Stomach (tissue), 8 donors: ENCODE measurements at regions not wholly inside any gene's neighbourhood (a gene's known extent, or its start where the extent isn't known, plus 50 kb on each side); places are given as distances from the start of the nearest gene placed in this dataset.

Source experiments
- DNase-seq, 2 donors: peaks; one replicate each; pipeline versions ENCODE4 v3.0.0 to v3.0.0-alpha.2; 2013 to 2019
- H3K27ac ChIP-seq, 5 donors: fragments of 200-600 bp in 4 of 5; sonication (generic) in 4 of 5; one replicate each; pipeline ENCODE4 v1.5.1; 2013 to 2019; ENCODE audit warnings: mild to moderate bottlenecking in 1 of 5, moderate library complexity in 1 of 5
- H3K27me3 ChIP-seq, 3 donors: fragments of 200-600 bp; sonication (generic); one replicate each; pipeline ENCODE4 v1.5.1; 2017 to 2019; ENCODE audit warnings: mixed run types in 1 of 3
- H3K36me3 ChIP-seq, 4 donors: fragments of 200-600 bp; sonication (generic); 1 replicate in 3 of 4; 2 replicates in 1 of 4; pipeline ENCODE4 v1.5.1; 2016 to 2019
- H3K4me1 ChIP-seq, 4 donors: fragments of 200-600 bp; sonication (generic); one replicate each; pipeline ENCODE4 v1.5.1; 2016 to 2019
- H3K4me3 ChIP-seq, 4 donors: fragments of 200-600 bp; sonication (generic) in 3 of 4; one replicate each; pipeline ENCODE4 v1.5.1; 2016 to 2019; ENCODE audit warnings: mild to moderate bottlenecking in 1 of 4
- H3K9me3 ChIP-seq, 4 donors: fragments of 200-600 bp; sonication (generic); one replicate each; pipeline ENCODE4 v1.5.1; 2016 to 2019
- CTCF ChIP-seq, 7 experiments: fragments of 450-650 bp in 4 of 7; fragments of 200-600 bp in 3 of 7; sonication (generic) in 3 of 7; IDR thresholded peaks; one replicate each; pipeline ENCODE4 v1.5.1; 2016 to 2019; ENCODE audit warnings: antibody characterized with exemption in 7 of 7, control low read depth in 2 of 7, mild to moderate bottlenecking in 1 of 7
- EP300 ChIP-seq: sonication (generic); formaldehyde crosslinking; IDR thresholded peaks from one replicate; pipeline ENCODE4 v1.6.1; 2017; ENCODE audit warnings: antibody characterized with exemption
- POLR2A ChIP-seq, 4 donors: fragments of 450-650 bp; IDR thresholded peaks; one replicate each; pipeline ENCODE4 v1.6.1; 2016; ENCODE audit warnings: antibody characterized with exemption in 4 of 4, control low read depth in 2 of 4, mild to moderate bottlenecking in 1 of 4, moderate library complexity in 1 of 4
- POLR2AphosphoS5 ChIP-seq, 3 donors: sonication (generic); formaldehyde crosslinking; IDR thresholded peaks; one replicate each; pipeline ENCODE4 v1.6.1; 2016; ENCODE audit warnings: antibody characterized with exemption in 3 of 3
- WGBS, 5 donors: extraction: QIAGEN DNeasy Blood & Tissue Kit in 3 of 5; methylation state at CpG; one replicate each; pipeline versions ENCODE4 v1.1.5 to v1.1.7; 2013 to 2018; 5-methylcytosine and 5-hydroxymethylcytosine counted together
- intact Hi-C: fragments of 100-400 bp; cut with DNase I; formaldehyde crosslinking; loops from one replicate; pipeline ENCODE4 v1.15.1; 2023; ENCODE audit warnings: low total_unique reads
- donor health status: healthy with polysubstance abuse.
- donor health status: Bipolar disorder and iron deficiency.
- donor health status: healthy.

- Histone ChIP-seq H3K4me1 (no peaks in the 10 kb centered on the region), H3K27ac (no peak overlapping the region), H3K36me3 (no peaks in the 10 kb centered on the region), H3K4me3 (no peak overlapping the region), H3K9me3 (no peaks in the 10 kb centered on the region), H3K27me3 (no peaks in the 10 kb centered on the region)
- intact Hi-C loops: no loop called here
- TF ChIP-seq POLR2A (IDR thresholded peaks at IDR 0.05): no peak
- no peak for TF ChIP-seq POLR2AphosphoS5 (IDR thresholded peaks at IDR 0.05)
- no peak for TF ChIP-seq EP300
- no peak for TF ChIP-seq CTCF (IDR thresholded peaks at IDR 0.05)
- DNase-seq: no peak
- 70 to 87% (median 79%) methylated on average over 2 of the region's 2 CpGs for WGBS, 5 donors
Measured at GRCh38 chr2:108145557-108146326, 94.0 kb upstream of the SULT1C3 start.

DNA sequence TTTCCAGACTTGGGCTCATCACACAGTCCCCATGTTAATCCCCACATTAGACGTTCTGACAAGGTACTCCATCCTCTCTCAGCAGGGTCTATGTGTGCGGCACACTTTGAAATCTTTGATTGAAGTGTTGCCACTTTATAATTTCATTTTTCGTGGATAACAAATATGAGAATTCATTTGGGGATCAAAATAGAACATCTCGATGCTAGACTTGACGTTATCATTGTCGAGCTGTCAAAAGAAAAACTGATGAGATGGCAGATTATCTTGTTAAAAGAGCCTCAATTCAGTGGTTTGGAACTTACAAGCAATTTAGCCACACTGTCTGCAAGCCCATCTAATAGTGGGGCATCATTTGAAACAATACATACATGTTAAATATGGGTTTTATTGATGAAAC lies 91.2 kb upstream of the SULT1C3 start:
- TF ChIP-seq CTCF (IDR thresholded peaks at IDR 0.05) (no peak), POLR2AphosphoS5 (IDR thresholded peaks at IDR 0.05) (no peak), EP300 (no peak), POLR2A (IDR thresholded peaks at IDR 0.05) (no peak)
- intact Hi-C loops: no loop called here
- DNase-seq: no peak
- Histone ChIP-seq H3K4me1 (no peaks in the 10 kb centered on the region), H3K36me3 (no peaks in the 10 kb centered on the region), H3K4me3 (no peak overlapping the region), H3K9me3 (no peaks in the 10 kb centered on the region), H3K27me3 (no peaks in the 10 kb centered on the region), H3K27ac (no peak overlapping the region)
- WGBS, 5 donors: 75 to 84% (median 82%) methylated on average over 6 of the region's 6 CpGs

GRCh38 chr2:108154366-108155061 lies 85.3 kb upstream of the SULT1C3 start:
- 54 to 64% (median 63%) methylated on average over 6 of the region's 6 CpGs for WGBS, 5 donors
- DNase-seq: peak in 1 of 2 donors; percentile 43
- TF ChIP-seq EP300 (no peak), CTCF (IDR thresholded peaks at IDR 0.05) (no peak), POLR2AphosphoS5 (IDR thresholded peaks at IDR 0.05) (no peak), POLR2A (IDR thresholded peaks at IDR 0.05) (no peak)

DNA sequence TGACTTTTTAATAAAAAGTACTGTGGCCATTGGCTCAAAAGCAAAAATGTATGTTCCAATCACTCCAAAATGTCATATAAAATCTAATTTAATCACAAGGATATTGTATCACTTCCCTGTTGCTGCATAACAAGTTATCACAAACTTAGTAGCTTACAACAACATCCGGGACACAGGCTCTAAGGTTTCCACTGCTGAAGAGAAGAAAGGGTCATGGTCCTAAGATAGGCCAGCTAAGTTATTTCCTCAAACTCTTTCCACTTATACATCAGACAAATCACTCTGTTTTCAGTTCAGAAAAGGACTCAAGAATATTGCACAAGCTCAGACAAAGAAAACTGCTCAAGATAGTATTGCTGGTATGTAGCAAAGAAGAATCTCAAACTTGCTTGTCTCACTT lies 78.5 kb upstream of the SULT1C3 start:
- intact Hi-C loops: no loop called here
- Histone ChIP-seq H3K27ac (no peak overlapping the region), H3K4me3 (no peak overlapping the region), H3K4me1 (no peaks in the 10 kb centered on the region), H3K36me3 (no peaks in the 10 kb centered on the region), H3K27me3 (no peaks in the 10 kb centered on the region), H3K9me3 (no peaks in the 10 kb centered on the region)
- DNase-seq: no peak
- TF ChIP-seq POLR2A (IDR thresholded peaks at IDR 0.05) (no peak), CTCF (IDR thresholded peaks at IDR 0.05) (no peak), POLR2AphosphoS5 (IDR thresholded peaks at IDR 0.05) (no peak), EP300 (no peak)
- 79 to 96% (median 86%) methylated on average over 1 of the region's 1 CpG for WGBS, 5 donors

More at GRCh38 chr2:108154366-108155061, 85.3 kb upstream of the SULT1C3 start:
- intact Hi-C loops: no loop called here
- no peaks in the 10 kb centered on the region for H3K9me3 ChIP-seq
- no peaks in the 10 kb centered on the region for H3K4me1 ChIP-seq
- no peak overlapping the region for H3K27ac ChIP-seq
- no peak overlapping the region for H3K4me3 ChIP-seq
- no peaks in the 10 kb centered on the region for H3K27me3 ChIP-seq
- no peaks in the 10 kb centered on the region for H3K36me3 ChIP-seq
